ENCODE measurements at regions not wholly inside any gene's neighbourhood (a gene's known extent, or its start where the extent isn't known, plus 50 kb on each side); places are given as distances from the start of the nearest gene placed in this dataset.
A peak's percentile ranks its signal among the peaks of the same experiment; 100 is the strongest.
"Not testable (repeated sequence)": the region's sequence is repeated elsewhere in the genome, so short reads cannot be mapped to it uniquely, and the experiment has no call there.

- no peak for DNase-seq
Observed at GRCh38 chr2:167595839-167596471, 651.4 kb downstream of the STK39 start.

- no peak for DNase-seq
Observed at GRCh38 chr2:167595021-167595420, 652.4 kb downstream of the STK39 start.

GRCh38 chr2:167592441-167592840 lies 655.0 kb downstream of the STK39 start:
- peak in 5 of 51 donors; percentile 1 to 18 (median 8) for DNase-seq

- DNase-seq, result no peak
Observed at GRCh38 chr2:167582619-167583018, 664.8 kb downstream of the STK39 start.

- no peak for DNase-seq
Observed at GRCh38 chr2:167581961-167582574, 665.3 kb downstream of the STK39 start.

GRCh38 chr2:167579826-167580225 lies 667.6 kb downstream of the STK39 start:
- DNase-seq, result no peak

- DNase-seq, result no peak
Observed at GRCh38 chr2:167575276-167575675, 672.1 kb downstream of the STK39 start.

GRCh38 chr2:167572883-167573619 lies 674.3 kb downstream of the STK39 start:
- DNase-seq, result no peak

GRCh38 chr2:167570370-167570769 lies 677.0 kb downstream of the STK39 start:
- DNase-seq, result no peak

- DNase-seq, result not testable (repeated sequence)
Observed at GRCh38 chr2:167563885-167564619, 675.8 kb downstream of the XIRP2 start.

- not testable (repeated sequence) for DNase-seq
Observed at GRCh38 chr2:167558272-167558991, 670.2 kb downstream of the XIRP2 start.

GRCh38 chr2:167555098-167555720 lies 666.9 kb downstream of the XIRP2 start:
- DNase-seq, result no peak

- no peak for DNase-seq
Observed at GRCh38 chr2:167553635-167554034, 665.4 kb downstream of the XIRP2 start.

GRCh38 chr2:167551416-167551815 lies 663.1 kb downstream of the XIRP2 start:
- DNase-seq, result no peak

- DNase-seq, result no peak
Observed at GRCh38 chr2:167550448-167550847, 662.2 kb downstream of the XIRP2 start.

- no peak for DNase-seq
Observed at GRCh38 chr2:167548396-167548795, 660.1 kb downstream of the XIRP2 start.

GRCh38 chr2:167544602-167545001 lies 656.3 kb downstream of the XIRP2 start:
- no peak for DNase-seq

GRCh38 chr2:167543721-167544120 lies 655.4 kb downstream of the XIRP2 start:
- DNase-seq, result no peak

GRCh38 chr2:167537743-167538142 lies 649.5 kb downstream of the XIRP2 start:
- no peak for DNase-seq

GRCh38 chr2:167534443-167534842 lies 646.2 kb downstream of the XIRP2 start:
- no peak for DNase-seq

- DNase-seq, result no peak
Observed at GRCh38 chr2:167524786-167525185, 636.5 kb downstream of the XIRP2 start.

All from hypothalamus (tissue), 51 donors.